RCC 7860 (cell line): ENCODE measurements at regions not wholly inside any gene's neighbourhood (a gene's known extent, or its start where the extent isn't known, plus 50 kb on each side); places are given as distances from the start of the nearest gene placed in this dataset.
"Not testable (repeated sequence)": the region's sequence is repeated elsewhere in the genome, so short reads cannot be mapped to it uniquely, and the experiment has no call there.

Source experiments
- DNase-seq: peaks from one replicate; pipeline ENCODE4 v3.0.0-alpha.2; 2015; ENCODE audit warnings: low spot score
- FAIRE-seq: peaks from 2 replicates; lab custom pipeline; 2012; peaks lifted over from hg19 to GRCh38; lab: Jason Lieb, UNC

DNA sequence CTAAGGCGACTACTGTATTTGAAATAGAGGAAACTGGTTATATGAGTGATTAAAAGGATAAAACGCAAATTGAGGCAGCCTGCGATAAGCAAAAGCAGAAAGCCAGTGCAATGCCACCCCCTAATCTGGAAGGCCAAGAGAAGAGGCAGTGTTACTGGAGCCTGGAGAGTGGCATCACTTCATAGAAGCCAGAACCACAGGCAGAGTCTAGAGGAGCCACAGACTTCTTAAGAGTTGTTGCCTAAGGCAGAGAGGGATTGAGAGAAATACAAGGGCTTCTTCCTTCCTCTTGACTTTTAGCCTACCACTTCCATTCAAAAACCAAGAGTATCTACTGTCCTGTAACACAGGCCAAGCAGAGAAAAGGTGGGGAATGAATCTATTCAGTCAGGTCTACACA, 94.9 kb upstream of the SKAP2 start:
- FAIRE-seq (no peak), DNase-seq (no peak)

GRCh38 chr7:26958834-26959233, 94.4 kb upstream of the SKAP2 start:
- FAIRE-seq (peak; percentile 96), DNase-seq (peak; percentile 88)

GRCh38 chr7:26955516-26955915, 91.1 kb upstream of the SKAP2 start:
- no peak for FAIRE-seq
- no peak for DNase-seq

DNA sequence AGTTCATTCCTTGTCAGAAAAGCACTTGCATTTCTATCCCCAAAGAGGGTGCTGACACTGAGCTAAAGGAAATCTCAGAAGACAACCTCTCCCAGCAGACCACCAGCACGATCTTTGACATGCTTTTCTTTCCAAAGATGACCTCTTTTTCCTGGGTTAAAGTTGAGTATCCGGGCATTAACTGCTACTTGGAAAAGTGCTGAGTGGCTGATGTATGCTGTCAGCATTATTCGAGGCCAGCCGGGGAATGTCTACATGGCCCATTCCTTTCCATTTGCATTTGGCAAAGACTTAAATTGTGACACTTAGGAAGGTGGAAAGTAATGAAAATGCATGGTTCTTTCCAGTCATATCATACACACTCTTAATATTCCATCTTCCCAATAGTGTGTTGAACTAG, 90.6 kb upstream of the SKAP2 start:
- no peak for FAIRE-seq
- no peak for DNase-seq

DNA sequence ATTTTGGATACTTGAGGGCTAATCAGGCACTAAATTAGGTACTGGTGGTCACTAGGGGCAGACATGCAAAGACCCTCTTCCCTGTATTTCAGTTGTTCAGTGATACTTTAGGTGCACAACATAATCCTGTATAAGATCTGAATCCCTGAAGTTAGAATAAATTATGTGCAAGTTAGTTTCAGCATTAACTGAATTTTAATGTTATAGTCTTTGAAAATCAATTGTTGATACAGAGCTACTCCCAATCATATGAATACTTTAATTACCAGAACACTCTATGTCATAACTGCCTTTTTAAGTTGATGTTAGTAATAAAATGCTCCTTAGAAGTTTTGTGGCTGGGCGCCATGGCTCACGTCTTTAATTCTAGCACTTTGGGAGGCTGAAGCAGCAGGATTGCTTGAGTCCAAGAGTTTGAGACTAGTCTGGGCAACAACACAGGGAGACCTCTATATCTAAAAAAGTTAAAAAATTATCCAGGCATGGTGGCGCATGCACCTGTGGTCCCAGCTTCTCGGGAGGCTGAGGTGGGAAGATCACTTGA, 87.1 kb upstream of the SKAP2 start:
- FAIRE-seq (no peak), DNase-seq (no peak)

GRCh38 chr7:26950889-26951288, 86.5 kb upstream of the SKAP2 start:
- FAIRE-seq = no peak
- DNase-seq = no peak

DNA sequence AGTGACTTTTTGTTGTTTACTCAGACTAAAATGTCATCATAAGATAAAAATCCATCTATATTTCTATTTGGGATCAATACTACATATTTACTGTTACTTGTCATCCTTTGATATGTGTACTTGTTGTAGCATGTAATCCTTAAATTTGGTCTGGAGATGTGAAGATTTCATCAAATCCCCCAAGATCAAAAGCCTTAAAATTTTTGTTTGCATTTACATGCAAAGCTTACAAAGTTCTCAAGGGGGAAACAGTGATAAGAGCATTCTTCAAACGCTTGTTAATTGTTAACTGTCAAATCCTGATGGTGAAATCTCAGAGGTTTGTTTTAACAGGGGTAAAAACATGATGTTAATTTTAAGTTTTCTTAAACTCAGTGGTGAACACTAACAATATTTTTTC, 84.9 kb upstream of the SKAP2 start:
- FAIRE-seq = no peak
- DNase-seq = no peak

DNA sequence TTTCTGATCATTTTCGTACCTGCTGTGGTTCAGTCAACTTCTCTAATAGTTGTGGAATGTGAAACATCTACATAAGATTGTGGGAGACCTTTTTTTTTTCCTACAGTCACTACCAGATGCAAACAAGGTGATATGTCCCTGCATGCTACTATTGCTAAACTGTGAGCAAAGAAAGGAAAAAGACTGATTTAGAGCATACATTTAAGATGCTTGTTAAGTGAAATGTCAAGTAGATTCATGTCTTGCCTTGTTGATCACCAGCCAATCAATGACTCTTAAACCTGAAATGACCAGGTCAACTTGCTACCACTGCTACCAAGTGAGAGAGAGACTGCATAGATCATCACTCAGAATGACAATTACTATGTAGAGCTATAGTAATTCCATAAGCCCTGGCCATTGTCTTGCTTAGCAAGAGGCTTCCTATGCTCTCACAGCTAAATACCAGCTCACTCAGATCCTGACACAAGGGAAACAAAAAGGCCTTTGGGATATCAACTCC, 84.3 kb upstream of the SKAP2 start:
- DNase-seq (no peak), FAIRE-seq (no peak)

DNA sequence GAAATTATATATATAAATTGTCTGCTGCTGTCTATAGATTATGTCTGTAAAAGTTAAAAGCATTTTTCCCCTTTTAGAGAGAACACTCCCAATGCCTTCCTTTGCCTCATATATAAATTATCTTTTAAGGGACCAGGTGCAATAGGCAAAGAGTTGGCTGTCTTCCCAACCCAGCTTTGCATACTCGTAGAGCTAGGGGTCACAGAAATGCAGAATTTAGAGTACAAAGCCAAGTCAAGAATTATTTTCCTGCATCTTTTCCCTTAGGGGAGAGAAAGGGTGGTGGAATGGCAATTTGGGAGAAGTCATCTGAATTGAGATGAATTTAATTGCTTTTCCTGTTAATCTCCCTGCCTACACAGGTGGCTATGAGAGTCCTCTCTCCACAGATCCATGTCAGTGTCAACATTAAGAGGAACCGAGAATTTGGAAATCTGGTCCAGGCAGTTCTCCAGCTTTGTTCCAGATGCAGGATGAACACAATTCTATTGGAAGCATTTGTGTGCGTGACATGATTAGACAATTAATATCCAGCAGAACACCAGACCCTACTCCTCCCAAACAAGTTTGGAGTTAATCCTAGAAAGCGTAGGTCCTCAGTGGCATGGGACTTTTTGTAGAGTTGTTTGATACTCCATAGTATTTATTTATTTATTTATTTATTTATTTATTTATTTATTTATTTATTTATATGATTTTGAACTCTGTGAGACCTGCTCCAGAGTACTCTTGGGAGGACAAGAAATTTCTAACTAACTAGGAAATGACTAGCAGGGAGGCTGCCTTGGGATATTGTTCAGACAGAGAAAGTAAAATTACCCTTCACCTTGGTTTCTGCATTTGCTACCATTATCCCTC, 80.3 kb upstream of the SKAP2 start:
- FAIRE-seq (no peak), DNase-seq (no peak)

DNA sequence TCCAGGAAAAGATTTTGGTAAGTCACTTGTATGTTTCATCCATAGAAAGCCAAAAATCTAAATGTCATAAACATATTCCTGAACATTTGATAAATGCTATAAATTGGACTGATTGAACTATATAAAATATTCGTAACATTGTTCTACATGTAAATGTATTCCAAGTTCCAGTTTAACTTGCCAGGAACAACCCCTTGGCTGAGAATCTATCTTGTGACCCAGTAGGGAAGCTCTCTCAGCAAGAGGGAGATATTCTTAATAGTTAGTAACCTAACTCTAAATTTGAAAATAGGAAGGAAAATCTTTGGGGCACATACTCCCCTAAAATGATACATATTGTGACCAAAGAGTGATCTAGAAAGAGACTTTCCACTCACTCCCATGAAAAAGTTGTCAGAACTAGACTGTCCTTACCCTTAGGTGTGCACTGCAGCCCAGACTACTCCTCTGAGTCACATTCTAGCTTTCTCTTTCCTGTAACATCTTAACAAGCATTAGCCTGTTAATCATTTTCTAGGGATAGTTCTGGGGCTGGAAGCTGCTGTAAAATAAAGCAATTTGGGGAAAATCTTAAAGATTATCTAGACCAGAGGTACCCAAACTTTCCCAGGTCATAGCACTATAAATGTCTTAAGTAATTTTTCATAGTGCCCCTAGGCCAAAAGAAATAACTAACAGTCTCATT, 73.7 kb upstream of the SKAP2 start:
- peak; percentile 96 for FAIRE-seq

GRCh38 chr7:26937306-26937705, 72.9 kb upstream of the SKAP2 start:
- no peak for FAIRE-seq

More for the DNA sequence above, 73.7 kb upstream of the SKAP2 start:
- DNase-seq = peak; percentile 75

GRCh38 chr7:26932616-26933015, 68.2 kb upstream of the SKAP2 start:
- FAIRE-seq, DNase-seq: not testable (repeated sequence)

More at GRCh38 chr7:26937306-26937705, 72.9 kb upstream of the SKAP2 start:
- no peak for DNase-seq

GRCh38 chr7:26930845-26931244, 66.5 kb upstream of the SKAP2 start:
- DNase-seq = no peak
- no peak for FAIRE-seq

- no peak for FAIRE-seq
- DNase-seq = no peak
Measured at GRCh38 chr7:26930201-26930600, 65.8 kb upstream of the SKAP2 start.

DNA sequence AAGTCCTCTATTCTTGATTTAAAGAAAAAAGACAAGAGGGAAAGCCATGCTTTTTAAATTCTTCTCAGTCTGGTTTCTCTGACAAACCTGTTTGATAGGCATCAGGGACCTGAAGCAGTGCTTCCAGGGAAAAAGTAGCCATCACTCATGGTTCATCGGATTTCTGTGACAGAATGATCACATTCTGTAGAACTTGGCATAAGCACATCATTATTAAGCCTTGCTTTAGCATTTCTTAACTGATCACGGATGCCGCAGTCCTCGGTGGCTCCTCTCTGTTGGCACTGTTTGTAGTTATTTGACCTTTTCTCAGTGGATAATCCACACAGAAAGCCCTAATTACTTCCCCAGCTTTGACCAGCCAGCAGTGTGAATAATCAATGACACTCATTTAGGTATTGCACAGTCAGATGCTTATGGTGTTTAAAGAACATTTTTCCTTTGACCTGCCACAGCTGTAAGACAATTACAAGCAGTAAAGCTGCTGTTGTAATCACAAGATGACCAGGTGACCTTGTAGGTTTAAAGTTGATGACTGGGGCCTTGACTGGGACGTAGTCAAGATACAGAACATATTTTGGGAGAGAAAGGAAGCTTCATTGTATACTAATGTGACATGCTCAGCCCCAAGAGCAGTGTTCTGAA, 64.4 kb upstream of the SKAP2 start:
- no peak for DNase-seq
- FAIRE-seq = no peak

- no peak for FAIRE-seq
Measured at GRCh38 chr7:26925768-26926167, 61.4 kb upstream of the SKAP2 start.

GRCh38 chr7:26924149-26924767, 59.9 kb upstream of the SKAP2 start:
- FAIRE-seq (no peak), DNase-seq (no peak)

More at GRCh38 chr7:26925768-26926167, 61.4 kb upstream of the SKAP2 start:
- DNase-seq = no peak

GRCh38 chr7:26919906-26920493, 55.6 kb upstream of the SKAP2 start:
- FAIRE-seq (no peak), DNase-seq (no peak)

GRCh38 chr7:26918241-26918640, 53.9 kb upstream of the SKAP2 start:
- DNase-seq = peak; percentile 35
- peak; percentile 40 for FAIRE-seq

DNA sequence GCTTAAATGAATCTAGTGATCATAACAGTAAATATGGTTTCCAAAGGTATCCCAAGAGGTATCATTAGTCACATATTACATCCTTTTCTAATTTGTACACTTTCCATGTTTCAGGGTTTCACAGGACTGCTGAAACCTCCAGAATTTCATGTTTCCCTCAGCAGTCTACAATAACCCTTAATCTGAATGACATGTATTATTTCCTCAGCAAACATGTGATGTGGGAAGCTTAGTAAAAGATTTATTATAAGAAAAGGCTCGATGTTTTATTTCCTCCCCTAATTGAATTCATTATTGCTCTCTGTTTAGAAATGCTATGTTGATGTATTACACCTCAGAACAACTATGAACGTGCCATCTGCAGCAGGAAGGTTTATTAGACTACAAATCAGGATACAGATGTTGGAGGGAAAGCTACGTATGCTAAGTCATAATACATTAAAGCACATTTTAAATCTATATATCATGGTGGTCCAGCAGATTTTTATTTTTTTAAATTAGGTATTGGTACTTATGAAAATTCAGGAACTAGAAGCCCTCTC, 52.5 kb upstream of the SKAP2 start:
- no peak for FAIRE-seq
- DNase-seq = no peak
